HG03139 (cell line): ENCODE measurements at regions not wholly inside any gene's neighbourhood (a gene's known extent, or its start where the extent isn't known, plus 50 kb on each side); places are given as distances from the start of the nearest gene placed in this dataset.
"Not testable (repeated sequence)": the region's sequence is repeated elsewhere in the genome, so short reads cannot be mapped to it uniquely, and the experiment has no call there.

ENCODE experiments used
- ATAC-seq: cut with Tn5 transposase; IDR thresholded peaks from one replicate; pipeline ENCODE4 v1.9.1; 2021; ENCODE audit not compliant: unreplicated experiment

- no peak for ATAC-seq
Measured at GRCh38 chr4:32858361-32858760, 2138.2 kb downstream of the PCDH7 start.

DNA sequence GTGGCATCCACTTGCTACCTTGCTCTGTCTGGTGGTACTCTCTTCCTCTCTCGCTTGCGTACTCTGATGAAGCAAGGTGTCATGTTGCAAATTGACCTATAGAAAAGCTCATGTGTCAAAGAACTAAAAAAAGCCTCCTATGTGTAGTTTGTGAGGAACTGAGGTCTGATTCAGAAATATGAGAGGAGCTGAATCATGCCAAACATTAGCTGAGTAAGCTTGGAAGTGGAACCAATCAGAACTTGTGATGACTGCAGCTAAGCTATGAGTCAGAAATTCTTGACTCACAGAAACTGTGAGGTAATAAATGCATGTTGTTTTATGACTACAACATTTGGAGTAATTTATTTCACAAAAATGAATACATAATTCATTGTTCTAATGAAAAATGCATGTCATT lies 2138.8 kb downstream of the PCDH7 start:
- no peak for ATAC-seq

DNA sequence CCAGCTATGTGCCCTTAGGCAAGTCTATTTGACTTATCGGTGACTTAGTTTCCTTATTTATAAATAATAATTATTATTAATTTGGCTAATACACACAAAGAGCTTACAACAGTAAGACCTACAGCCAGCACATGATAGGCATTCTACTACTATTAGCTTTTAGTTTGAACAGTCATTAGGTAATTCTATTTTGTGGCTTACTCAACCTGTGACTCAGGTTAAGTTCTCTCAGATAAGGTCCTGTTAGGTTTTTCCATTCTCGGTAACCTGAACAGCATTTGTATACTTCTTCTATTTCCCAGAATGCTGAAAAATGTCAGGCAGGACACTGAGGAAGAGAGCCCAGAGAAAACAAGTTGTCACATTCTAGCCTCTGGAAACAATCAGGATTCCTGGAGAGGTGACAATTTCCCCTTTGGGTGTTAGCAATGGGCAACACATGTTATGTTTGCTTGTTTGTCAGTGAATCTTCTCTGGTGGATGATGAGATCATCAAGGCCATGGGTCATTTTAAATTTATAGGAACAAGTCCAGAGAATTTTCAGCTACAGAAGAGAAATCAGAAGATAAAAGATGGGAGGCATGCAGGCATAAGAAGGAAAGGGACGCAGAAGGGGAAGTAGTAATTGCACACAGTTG lies 2144.7 kb downstream of the PCDH7 start:
- ATAC-seq, result no peak

- no peak for ATAC-seq
Measured at GRCh38 chr4:32876546-32876945, 2156.4 kb downstream of the PCDH7 start.

- ATAC-seq, result no peak
Measured at GRCh38 chr4:32879913-32880312, 2159.7 kb downstream of the PCDH7 start.

DNA sequence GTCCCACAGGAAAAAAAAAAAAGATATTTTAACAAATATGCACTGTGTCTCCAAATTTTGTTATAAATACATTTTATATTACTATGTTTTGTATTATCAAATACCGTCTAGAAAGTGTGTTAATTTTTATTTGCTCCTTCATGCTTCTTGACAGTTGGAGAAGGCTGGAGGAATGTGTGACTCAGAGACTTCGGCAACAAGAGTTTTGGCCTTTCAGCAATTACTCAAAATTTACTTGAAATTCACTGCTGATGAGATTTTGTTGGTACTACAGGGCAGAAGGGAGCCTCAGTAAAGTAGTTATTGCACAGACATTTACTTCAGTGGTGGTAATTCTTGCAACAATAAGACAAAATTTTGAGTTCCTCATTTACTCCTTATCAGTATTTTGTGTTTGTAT lies 2164.0 kb downstream of the PCDH7 start:
- no peak for ATAC-seq

GRCh38 chr4:32890398-32890797 lies 2170.2 kb downstream of the PCDH7 start:
- no peak for ATAC-seq

GRCh38 chr4:32909053-32909452 lies 2188.9 kb downstream of the PCDH7 start:
- no peak for ATAC-seq

- no peak for ATAC-seq
Measured at GRCh38 chr4:32909736-32910135, 2189.6 kb downstream of the PCDH7 start.

DNA sequence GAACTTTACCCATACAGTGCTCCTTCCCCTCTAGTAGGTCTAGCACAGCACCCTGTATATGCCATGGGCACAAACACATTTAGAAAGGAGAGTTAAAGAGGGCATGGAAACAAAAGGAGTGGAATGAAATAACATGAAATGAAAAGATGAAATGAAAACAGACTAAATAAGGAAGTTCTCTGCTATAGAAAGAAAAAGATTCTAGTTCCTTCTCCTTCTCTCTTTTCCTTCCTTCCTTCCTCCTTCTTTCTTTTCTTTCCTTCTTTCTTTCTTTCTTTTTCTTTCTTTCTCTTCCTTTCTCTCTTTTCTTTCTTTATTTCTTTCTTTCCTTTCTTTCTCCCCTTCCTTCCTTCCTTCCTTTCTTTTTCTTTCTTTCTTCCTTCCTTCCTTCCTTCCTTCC lies 2197.4 kb downstream of the PCDH7 start:
- ATAC-seq, result no peak

- no peak for ATAC-seq
Measured at GRCh38 chr4:32929796-32930699, 2209.9 kb downstream of the PCDH7 start.

DNA sequence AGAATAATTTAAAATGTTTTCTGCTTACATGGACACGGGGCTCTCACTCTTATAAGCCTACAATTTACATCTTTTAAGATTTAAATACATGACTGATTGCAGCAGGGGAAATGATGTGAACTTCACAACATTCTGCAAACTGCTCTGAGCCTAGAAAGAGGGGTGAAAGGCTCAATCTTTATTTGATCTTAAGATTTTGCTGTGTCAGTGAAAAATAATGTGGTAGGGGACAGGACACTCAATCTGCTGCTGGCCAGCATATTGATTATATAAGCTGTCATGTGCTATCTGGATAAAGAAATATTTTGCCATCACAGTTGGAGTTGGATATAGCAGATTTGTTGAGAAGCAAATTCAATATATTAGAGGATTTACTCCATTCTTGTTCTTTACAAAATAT lies 2210.5 kb downstream of the PCDH7 start:
- ATAC-seq, result no peak

GRCh38 chr4:32931475-32931874 lies 2211.3 kb downstream of the PCDH7 start:
- no peak for ATAC-seq

DNA sequence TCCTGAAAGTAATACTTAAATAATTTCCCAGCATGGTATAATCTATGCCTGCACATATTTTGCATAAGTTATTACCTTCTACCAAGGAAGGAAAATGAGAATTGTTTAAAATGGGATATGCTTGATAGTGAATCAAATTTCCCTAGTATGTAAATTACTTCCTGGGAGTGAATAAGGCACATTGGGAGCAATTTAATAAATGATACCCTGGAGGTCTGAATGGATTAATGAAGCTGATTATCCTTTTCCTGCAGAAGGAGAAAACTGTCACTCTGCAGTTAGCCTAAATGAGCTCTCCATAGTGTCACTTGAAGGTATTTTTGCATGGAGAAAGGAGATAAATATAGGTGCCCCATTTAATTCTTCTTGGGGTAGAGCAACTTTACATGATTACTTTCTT lies 2212.0 kb downstream of the PCDH7 start:
- no peak for ATAC-seq

DNA sequence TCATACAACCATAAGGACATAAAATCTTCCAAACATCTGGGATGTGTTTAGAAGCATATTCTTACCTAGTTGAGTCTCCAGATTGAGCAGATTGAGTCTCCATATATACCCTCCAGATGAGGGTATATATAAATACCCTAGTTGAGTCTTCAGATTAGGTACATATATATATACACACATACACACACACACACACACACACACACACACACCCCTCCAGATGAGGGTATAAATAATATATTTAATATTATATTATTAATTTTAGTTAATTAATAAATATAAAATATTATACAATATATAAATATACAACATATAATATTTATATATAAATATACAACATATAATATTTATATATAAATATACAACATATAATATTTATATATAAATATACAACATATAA lies 2219.1 kb downstream of the PCDH7 start:
- not testable (repeated sequence) for ATAC-seq

GRCh38 chr4:32950866-32951265 lies 2230.7 kb downstream of the PCDH7 start:
- no peak for ATAC-seq

DNA sequence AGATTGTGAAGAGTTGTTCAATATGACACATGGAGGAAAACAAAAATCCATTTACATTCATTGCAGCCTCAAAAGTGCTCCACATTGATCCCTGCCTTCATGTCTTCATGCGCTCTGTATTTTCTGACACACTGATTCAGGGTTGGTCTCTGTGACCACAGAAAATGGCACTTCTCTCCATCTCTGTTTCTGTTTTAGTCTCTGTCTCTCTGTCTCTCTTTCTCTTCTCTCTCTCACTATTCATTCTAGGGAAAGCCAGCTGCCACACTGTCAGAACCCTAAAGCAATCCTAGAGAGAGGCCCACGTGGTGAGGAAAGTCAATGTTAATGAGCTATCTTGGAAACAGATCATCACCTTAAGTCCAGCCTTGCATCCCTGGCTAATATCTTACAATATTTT lies 2238.4 kb downstream of the PCDH7 start:
- no peak for ATAC-seq

GRCh38 chr4:32962100-32962499 lies 2241.9 kb downstream of the PCDH7 start:
- no peak for ATAC-seq

DNA sequence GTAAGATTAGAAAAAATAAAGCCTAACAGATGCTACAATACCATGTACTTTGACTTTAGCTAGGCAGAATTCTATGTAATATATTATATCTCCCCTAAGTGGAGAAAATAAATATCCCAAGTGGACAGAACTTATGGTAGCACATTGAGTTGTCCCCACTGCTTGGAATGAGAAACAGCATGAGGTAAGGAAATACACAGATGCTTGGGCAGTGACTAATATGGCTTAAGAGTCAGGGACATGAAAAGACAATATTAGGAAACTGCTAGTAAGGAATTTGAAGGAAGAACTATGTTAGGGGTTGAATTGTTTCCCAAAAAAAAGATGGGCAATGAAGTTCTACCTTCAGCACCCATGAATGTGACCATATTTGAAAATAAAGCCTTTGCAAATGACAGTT lies 2265.1 kb downstream of the PCDH7 start:
- no peak for ATAC-seq

GRCh38 chr4:32986236-32986635 lies 2266.1 kb downstream of the PCDH7 start:
- ATAC-seq, result no peak

DNA sequence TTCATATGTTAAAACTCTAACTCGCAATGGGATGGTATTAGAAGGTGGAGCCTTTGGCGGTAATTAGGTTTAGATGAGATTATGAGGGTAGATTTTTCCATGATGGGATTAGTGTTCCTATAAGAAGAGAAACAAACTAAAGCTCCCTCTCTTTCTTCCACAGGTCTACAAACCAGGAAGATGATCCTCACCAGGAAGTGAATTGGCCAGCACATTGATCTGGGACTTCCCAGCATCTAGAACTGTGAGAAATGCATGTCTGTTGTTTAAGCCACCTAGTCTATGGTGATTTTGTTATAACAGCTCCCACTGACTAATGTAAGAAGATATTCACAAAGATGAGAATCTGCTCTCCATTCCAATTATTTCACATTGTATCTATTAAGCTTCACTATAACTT lies 2266.9 kb downstream of the PCDH7 start:
- ATAC-seq, result no peak

- no peak for ATAC-seq
Measured at GRCh38 chr4:32988165-32988811, 2268.1 kb downstream of the PCDH7 start.
